ENCODE measurements at regions not wholly inside any gene's neighbourhood (a gene's known extent, or its start where the extent isn't known, plus 50 kb on each side); places are given as distances from the start of the nearest gene placed in this dataset.
"Not testable (repeated sequence)": the region's sequence is repeated elsewhere in the genome, so short reads cannot be mapped to it uniquely, and the experiment has no call there.

DNA sequence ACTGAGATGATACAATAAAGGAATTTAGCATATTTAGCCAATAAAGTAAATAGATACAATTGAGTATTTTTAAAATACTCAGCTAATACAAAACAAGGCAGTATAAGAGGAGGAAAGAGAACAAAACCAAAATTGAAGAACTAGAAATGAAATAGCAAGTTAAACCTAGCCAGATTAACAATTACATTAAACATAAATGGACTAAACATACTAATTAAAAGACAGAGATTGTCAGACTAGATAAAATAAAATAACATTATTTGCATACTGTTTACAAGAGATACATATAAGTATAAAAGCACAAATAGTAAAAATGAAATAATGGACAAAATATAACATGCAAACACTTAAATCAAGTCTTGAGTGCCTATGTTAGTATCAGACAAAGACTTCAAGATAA lies 517.7 kb upstream of the PHF14 start:
- ATAC-seq, result no peak
- intact Hi-C loops (cut with DNase I), result no loop called here
- DNase-seq (ENCODE audit: low spot score), result no peak

DNA sequence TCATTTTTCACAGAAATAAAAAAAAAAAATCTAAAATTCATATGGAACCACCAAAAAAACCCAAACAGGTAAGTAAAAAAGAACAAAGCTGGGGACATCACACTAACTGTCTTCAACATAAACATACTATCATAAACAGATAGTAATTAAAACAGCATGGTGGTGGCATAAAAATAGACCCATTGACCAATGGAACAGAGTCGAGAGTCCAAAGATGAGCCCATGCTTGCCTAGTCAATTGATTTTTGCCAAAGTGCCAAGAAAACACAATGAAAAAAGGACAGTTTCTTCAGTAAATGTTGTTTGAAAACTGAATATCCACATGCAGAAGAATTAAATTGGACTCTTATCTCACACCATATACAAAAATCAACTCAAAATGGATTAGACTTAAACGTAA lies 513.2 kb upstream of the PHF14 start:
- no peak for DNase-seq (ENCODE audit: low spot score)
- ATAC-seq, result no peak
- intact Hi-C loops (cut with DNase I), result no loop called here

DNA sequence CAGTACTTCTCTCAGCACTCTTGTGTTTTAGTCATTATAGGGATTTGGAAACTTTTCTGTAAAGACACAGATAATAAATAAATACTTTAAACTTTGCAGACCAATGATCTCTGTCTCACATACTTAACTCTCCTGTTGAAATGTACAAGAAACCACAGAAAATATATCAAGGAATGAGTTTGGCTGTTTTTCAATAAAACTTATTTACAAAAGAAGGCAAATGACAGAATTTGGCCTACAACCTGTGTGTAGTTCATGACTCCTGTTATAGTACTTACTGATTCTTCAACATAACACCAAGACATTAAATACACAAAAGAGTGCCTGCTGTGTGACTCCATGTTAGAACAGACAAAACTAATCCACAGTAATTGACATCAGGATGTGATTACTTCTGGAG lies 510.0 kb upstream of the PHF14 start:
- intact Hi-C loops (cut with DNase I), result no loop called here
- DNase-seq (ENCODE audit: low spot score) (no peak), ATAC-seq (no peak)

DNA sequence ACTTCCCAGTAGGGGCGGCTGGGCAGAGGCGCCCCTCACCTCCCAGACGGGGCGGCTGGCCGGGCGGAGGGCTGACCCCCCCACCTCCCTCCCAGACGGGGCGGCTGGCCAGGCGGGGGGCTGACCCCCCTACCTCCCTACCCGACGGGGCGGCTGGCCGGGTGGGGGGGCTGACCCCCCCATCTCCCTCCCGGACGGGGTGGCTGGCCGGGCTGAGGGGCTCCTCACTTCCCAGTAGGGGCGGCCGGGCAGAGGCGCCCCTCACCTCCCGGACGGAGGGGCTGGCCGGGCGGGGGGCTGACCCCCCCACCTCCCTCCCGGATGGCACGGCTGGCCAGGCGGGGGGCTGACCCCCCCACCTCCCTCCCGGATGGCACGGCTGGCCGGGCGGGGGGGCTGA lies 508.1 kb upstream of the PHF14 start:
- DNase-seq (ENCODE audit: low spot score); ATAC-seq; intact Hi-C loops (cut with DNase I): not testable (repeated sequence)

DNA sequence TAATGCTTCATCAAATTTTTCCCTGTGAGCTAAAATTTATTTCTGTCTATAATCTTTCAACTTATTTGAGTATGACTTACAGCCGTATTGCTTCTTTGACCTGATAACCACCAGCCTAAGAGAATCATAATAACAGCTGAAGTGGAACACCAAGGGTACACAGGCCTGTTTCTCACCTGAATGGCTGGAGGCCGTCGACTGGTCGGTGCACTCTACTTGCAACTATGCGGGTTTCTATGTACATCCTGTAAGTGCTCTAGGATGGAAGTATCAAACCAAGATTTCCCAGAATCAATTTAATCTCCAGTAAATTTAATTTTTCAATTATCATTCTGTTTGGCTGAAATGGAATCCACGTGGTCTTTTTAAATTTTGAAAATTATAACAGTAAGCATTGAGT lies 504.8 kb upstream of the PHF14 start:
- no peak for DNase-seq (ENCODE audit: low spot score)
- ATAC-seq, result no peak
- intact Hi-C loops (cut with DNase I), result no loop called here

DNA sequence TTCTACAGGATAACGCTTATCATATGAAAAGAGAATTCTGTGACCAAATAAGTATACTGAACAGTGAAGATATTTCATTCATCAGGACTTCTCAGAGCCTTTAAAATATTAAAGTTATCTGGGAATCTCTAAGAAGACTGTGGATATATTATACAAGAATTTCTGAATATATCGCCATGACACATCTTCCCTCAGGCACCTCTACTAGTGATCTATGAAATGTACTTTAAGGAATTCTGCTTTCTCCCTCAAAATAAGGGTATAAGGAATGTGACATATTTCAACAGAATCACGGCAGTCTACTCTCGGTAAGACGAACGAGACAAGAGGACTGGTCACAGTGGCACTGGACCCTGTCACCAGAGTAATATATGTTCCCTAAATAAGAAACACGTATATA lies 504.2 kb upstream of the PHF14 start:
- ATAC-seq (no peak), DNase-seq (ENCODE audit: low spot score) (no peak)
- intact Hi-C loops (cut with DNase I), result no loop called here

DNA sequence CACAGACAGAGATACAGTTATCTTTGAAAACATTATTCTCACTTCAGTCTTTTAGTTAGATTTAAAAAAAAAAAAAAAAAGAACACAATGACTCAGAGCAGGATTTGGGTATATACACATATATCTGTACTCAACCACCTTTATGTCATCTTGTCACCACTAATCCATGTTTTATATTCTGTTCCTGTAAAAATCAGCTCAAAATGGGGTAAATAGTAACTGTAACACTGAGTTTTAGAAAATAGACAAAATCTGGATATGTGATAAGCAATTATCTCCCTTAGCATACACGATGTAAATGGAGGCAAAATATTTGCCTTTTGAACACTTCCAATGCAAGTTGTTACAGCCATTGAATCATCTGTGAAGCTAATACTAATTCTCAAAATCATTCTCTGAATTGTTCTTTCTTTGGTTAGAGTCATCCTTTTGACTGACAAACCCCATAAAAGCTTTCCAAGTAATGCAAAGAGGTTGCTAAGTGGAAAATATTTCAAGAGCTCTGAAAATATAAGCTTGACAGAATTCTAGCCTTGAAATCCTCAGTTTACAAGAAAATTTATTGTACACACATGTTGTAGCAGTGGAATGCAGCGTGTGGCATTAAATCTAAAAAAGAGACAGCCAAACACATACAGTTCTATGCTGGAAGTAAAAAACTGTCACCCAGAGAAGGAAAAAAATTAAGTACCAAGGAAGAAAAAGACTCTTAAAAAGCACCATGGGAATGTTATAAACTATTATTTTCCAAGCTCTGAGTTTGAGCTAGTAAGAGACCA lies 502.2 kb upstream of the PHF14 start:
- no peak for ATAC-seq
- no peak for DNase-seq (ENCODE audit: low spot score)
- intact Hi-C loops (cut with DNase I), result no loop called here

DNA sequence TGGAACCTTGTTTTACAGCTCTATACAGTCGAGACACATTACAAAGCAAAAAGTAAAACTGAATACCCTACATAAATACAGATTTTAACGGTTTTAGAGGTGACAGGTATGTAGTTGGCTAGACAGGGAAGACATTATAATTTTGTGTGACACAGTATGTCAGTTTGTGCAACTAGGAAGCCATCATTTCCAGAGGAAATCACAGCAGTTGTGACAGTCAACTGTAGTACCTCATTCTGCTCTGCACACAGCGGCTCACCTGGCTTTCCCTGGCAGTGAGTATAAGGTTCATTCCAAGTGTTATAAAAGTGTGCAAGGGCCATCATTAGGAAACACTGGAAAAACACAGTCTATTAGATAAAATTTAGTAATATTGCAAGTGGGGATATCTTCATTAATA lies 501.6 kb upstream of the PHF14 start:
- intact Hi-C loops (cut with DNase I), result no loop called here
- ATAC-seq (no peak), DNase-seq (ENCODE audit: low spot score) (no peak)

DNA sequence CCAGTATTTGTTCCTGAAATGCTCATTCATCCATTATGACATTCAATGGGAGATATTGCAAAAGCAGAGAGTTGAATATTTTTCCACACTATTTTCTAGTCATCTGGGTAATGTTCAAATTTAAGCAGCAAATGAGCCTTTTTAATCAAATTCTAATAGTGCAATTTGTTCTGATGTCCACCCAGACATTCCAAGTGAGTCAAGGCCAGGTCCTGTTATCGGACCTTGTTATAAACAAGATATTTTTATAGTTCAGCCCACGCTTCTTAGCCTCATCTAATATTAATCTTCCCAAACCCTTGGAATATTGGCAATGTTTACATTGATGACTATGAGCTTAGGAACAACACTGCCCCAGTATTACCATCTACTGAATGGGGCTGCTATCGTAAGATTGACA lies 500.1 kb upstream of the PHF14 start:
- intact Hi-C loops (cut with DNase I), result no loop called here
- no peak for DNase-seq (ENCODE audit: low spot score)
- ATAC-seq, result no peak

DNA sequence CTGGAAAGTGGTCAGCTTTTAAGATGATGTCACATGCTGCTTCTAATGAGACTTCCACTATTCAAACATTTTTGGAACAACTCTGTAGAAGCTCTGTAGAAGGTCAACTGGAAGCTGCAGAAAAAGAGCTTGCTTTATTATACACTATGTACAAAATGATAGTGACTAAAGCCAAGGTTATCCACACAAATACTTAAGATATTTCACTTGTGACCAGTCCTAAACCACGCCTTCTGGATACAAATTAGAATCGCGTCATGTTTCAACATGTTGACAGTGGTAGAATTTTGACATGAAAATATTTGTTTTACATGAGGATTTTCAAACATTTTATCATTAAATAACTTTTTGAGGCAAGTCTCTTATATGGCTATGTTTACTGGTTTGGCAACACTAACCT lies 499.6 kb upstream of the PHF14 start:
- intact Hi-C loops (cut with DNase I), result no loop called here
- DNase-seq (ENCODE audit: low spot score) (no peak), ATAC-seq (no peak)

DNA sequence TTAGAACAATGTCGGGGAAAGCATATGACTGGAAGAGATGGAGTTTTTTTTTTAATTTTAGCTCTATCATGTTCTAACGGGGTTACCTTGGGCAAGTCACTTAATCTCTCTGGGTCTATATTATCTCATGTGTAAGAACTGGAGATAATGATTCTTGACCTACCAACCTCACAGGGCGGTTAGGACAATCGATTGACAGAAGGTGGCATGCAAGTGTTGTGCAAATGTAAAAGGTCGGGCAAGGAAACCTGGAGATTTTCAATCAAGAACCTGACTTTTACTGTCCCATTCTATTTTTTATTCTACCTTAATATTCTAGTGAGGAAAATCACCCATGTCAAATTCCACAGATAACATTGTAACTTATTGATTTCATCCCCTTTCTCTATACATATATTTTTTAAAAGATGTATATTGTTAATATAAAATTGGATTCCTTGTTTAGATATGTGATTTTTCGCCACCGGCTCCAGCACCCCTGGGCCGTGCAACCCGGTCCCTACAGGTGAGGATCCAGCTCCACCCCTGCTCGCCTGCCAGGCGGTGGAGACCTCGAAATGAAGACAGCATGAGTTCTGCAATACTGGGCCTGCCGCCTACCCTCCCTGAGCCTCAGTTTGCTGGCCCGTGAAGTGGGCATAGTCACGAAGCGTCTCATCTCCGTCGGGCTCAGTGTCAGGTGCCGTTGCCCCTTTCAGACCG lies 497.6 kb upstream of the PHF14 start:
- intact Hi-C loops (cut with DNase I), result no loop called here
- no peak for DNase-seq (ENCODE audit: low spot score)
- ATAC-seq, result no peak

DNA sequence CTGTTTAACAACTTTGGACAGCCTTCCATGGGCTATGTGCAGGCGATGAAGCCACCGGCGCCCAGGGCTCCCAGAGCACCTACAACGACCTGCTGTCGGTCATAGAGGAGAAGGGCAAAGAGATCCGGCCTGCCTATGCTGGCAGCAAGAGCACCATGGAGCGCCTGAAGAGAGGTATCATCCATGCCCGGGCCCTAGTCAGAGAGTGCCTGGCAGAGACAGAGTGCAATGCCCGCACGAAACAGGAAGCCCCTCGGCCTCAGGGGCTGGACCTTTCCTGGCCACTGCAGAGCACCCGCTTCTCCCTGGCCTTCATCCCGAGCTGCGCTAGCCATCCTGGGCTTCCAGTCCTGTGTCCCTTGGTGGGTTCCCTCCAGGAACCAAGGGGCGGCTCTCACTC lies 497.0 kb upstream of the PHF14 start:
- ATAC-seq (no peak), DNase-seq (ENCODE audit: low spot score) (no peak)
- intact Hi-C loops (cut with DNase I), result no loop called here

DNA sequence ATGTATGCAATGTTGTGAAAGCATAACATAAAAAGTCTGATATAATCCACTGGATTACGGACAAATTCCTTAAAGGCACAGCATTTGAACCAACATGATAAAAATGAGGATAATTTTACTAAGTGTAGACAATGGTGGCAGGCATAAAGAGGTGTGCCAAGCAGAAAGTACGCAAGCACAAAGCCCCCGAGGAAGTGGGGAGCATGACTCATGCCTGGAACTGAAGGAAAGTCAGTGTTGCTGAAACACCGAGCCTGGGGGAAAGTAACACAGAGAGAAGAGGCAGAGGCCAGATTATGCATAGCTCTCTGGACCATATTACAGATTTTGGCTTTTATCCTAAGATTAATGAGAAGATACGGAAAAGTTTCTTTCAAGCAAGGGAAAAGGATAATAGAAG lies 490.0 kb upstream of the PHF14 start:
- DNase-seq (ENCODE audit: low spot score), result no peak
- intact Hi-C loops (cut with DNase I), result no loop called here
- ATAC-seq, result no peak

DNA sequence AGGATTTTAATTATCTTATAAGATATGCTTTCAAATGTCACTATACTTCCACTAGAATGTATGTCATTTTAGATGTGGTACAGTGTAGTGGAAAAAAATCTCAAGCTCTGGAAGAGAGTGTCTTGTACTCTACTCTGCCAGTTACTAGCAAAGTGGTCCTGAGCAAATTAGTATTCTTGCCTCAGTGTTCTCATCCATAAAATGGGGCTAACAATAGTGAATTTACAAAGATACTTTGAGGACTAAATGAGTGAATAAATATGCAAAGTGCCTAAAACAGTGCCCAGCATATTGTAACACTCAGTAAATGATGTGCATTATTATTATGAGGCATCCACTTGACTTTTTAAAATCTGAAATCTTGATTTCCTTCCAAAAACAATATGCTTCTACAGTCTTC lies 488.9 kb upstream of the PHF14 start:
- no peak for DNase-seq (ENCODE audit: low spot score)
- no peak for ATAC-seq
- intact Hi-C loops (cut with DNase I), result no loop called here

DNA sequence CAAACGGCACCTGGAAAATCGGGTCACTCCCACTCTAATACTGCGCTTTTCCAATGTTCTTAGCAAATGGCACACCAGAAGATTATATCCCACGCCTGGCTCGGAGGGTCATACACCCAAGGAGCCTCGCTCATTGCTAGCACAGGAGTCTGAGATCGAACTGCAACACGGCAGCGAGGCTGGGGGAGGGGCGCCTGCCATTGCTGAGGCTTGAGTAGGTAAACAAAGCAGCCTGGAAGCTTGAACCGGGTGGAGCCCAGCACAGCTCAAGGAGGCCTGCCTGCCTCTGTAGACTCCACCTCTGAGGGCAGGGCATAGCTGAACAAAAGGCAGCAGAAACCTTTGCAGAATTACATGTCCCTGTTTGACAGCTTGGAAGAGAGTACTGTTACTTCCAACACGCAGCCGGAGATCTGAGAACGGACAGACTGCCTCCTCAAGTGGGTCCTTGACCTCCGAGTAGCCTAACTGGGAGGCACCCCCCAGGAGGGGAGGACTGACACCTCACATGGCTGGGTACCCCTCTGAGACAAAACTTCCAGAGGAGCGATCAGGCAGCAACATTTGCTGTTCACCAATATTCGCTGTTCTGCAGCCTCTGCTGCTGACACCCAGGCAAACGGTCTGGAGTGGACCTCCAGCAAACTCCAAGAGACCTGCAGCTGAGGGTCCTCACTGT lies 472.3 kb upstream of the PHF14 start:
- DNase-seq (ENCODE audit: low spot score); ATAC-seq; intact Hi-C loops (cut with DNase I): not testable (repeated sequence)

DNA sequence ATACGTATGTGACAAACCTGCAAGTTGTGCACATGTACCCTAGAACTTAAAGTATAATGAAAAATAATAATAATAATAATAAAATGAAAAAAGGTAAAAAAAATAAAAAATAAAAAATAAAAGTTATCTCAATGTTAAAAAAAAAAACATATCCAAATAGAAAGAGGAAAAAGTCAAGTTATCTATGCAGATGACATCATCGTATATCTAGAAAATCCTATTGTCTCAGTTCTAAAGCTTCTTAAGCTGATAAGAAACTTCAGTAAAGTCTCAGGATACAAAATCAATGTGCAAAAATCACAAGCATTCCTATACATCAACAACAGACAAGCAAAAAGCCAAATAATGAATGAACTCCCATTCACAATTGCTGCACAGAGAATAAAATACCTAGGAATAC lies 466.6 kb upstream of the PHF14 start:
- intact Hi-C loops (cut with DNase I), result no loop called here
- no peak for ATAC-seq
- no peak for DNase-seq (ENCODE audit: low spot score)

DNA sequence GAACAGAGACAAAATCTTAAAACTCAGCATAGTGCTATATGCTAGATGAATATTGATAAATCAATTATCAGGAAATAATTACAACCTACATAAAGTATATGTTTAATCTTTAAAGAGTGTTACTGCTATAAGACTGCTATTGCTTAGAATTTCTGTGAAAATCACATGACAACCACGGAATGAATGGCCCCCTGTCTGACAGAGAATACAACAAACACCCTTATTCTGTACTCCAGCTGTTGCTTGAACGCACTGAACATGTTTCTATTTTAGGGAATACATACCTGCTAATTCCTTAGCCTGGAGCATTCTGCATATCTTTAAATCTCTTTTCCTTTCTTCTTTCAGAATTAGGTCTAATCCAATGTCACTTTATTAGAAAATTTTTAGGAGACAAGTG lies 452.4 kb upstream of the PHF14 start:
- no peak for DNase-seq (ENCODE audit: low spot score)
- intact Hi-C loops (cut with DNase I), result no loop called here
- no peak for ATAC-seq

DNA sequence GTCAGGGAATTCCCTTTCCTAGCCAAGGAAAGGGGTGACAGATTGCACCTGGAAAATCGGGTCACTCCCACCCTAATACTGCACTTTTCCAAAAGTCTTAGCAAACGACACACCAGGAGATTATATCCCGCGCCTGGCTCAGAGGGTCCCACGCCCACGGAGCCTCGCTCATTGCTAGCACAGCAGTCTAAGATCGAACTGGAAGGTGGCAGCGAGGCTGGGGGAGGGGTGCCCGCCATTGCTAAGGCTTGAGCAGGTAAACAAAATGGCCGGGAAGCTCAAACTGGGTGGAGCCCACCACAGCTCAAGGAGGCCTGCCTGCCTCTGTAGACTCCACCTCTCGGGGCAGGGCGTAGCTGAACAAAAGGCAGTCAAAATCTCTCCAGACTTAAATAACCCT lies 440.2 kb upstream of the PHF14 start:
- ATAC-seq; DNase-seq (ENCODE audit: low spot score); intact Hi-C loops (cut with DNase I): not testable (repeated sequence)

DNA sequence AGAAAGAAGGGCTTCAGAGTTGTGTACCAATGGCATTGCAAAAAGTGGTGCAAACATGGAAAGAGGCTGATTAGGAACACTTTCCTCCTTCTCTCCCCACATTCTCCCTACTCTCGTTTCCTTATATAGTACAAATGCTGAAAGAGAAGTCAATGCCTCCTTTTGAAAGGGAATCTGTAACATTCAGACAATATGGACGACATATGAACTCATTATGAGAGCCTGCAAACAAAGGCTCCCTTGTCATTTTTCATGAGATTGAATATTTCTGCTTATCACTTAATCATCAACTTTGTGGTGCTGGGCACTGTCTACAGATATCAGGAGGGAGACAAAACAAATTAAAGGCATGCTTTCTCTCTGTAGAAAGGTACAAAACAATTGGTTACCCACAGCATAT lies 437.1 kb upstream of the PHF14 start:
- ATAC-seq (no peak), DNase-seq (ENCODE audit: low spot score) (no peak)
- intact Hi-C loops (cut with DNase I), result no loop called here

DNA sequence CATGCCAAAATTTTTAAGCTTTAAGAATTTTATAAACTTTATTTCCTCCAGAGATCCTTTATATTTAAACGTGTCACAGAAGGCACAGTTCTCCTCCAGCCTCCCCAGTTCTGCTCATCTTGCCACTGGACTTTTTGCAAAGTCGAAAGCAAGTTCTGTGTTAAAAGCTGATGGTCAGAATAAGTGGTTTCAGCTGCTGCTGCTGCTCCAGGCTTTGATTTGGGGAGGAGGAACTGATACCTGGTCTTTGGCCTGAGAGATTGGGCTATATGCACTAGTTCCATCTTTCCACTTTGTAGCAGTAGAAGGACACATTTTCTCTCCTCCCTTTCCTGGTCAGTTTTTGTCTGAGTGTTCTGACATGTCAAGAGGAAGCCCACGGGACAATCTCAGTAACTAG lies 435.9 kb upstream of the PHF14 start:
- no peak for ATAC-seq
- DNase-seq (ENCODE audit: low spot score), result no peak
- intact Hi-C loops (cut with DNase I), result no loop called here

Measured in sciatic nerve (tissue), 2 donors.